ENCODE measurements at regions not wholly inside any gene's neighbourhood (a gene's known extent, or its start where the extent isn't known, plus 50 kb on each side); places are given as distances from the start of the nearest gene placed in this dataset.

- TF ChIP-seq, protein P1, sequence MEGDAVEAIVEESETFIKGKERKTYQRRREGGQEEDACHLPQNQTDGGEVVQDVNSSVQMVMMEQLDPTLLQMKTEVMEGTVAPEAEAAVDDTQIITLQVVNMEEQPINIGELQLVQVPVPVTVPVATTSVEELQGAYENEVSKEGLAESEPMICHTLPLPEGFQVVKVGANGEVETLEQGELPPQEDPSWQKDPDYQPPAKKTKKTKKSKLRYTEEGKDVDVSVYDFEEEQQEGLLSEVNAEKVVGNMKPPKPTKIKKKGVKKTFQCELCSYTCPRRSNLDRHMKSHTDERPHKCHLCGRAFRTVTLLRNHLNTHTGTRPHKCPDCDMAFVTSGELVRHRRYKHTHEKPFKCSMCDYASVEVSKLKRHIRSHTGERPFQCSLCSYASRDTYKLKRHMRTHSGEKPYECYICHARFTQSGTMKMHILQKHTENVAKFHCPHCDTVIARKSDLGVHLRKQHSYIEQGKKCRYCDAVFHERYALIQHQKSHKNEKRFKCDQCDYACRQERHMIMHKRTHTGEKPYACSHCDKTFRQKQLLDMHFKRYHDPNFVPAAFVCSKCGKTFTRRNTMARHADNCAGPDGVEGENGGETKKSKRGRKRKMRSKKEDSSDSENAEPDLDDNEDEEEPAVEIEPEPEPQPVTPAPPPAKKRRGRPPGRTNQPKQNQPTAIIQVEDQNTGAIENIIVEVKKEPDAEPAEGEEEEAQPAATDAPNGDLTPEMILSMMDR (IDR thresholded peaks at IDR 0.05; ENCODE audit: low read depth, low read length) = no peak
- no peak for TF ChIP-seq EZH2phosphoT487 (IDR thresholded peaks at IDR 0.05; ENCODE audit: low read depth)
These were observed 490.6 kb upstream of the HS6ST1 start for GRCh38 chr2:128809259-128809636.
